Fibroblast of skin of left quadriceps (primary cell): ENCODE measurements at regions not wholly inside any gene's neighbourhood (a gene's known extent, or its start where the extent isn't known, plus 50 kb on each side); places are given as distances from the start of the nearest gene placed in this dataset.
A peak's percentile ranks its signal among the peaks of the same experiment; 100 is the strongest.

ENCODE experiments used
- DNase-seq, 2 experiments: peaks; one replicate each; pipeline ENCODE4 v3.0.0-alpha.2; 2013; ENCODE audit warnings: low read depth in 2 of 2

GRCh38 chr4:73929278-73929677 lies 52.5 kb downstream of the PF4 start:
- DNase-seq = no peak

- DNase-seq = no peak
Measured at GRCh38 chr4:73923631-73923937, 54.4 kb downstream of the CXCL1 start.

GRCh38 chr4:73922766-73923630 lies 53.8 kb downstream of the CXCL1 start:
- peak; percentile 36 to 44 for DNase-seq

GRCh38 chr4:73922317-73922716 lies 53.1 kb downstream of the CXCL1 start:
- DNase-seq = no peak
